ENCODE measurements at regions not wholly inside any gene's neighbourhood (a gene's known extent, or its start where the extent isn't known, plus 50 kb on each side); places are given as distances from the start of the nearest gene placed in this dataset.

GRCh38 chr12:34296143-34297041 is 274.1 kb downstream of the ALG10 start:
- no peaks in the 10 kb centered on the region for H3K27me3 ChIP-seq
- peak; percentile 9 for DNase-seq
- H3K4me3 ChIP-seq: no peak overlapping the region
- WGBS, 2 donors: 51 to 58% methylated on average over 30 of the region's 30 CpGs
- TF ChIP-seq POLR2A (IDR thresholded peaks at IDR 0.05): no peak
- TF ChIP-seq CTCF (IDR thresholded peaks at IDR 0.05): no peak
- H3K27ac ChIP-seq: no peak overlapping the region
- H3K4me1 ChIP-seq: no peaks in the 10 kb centered on the region
- H3K36me3 ChIP-seq (ENCODE audit: low read depth, missing control alignments): no peaks in the 10 kb centered on the region
- intact Hi-C loops (cut with DNase I; ENCODE audit: low total_unique reads): no loop called here
- H3K9me3 ChIP-seq: no peaks in the 10 kb centered on the region

- Histone ChIP-seq H3K27me3 (no peaks in the 10 kb centered on the region), H3K27ac (no peak overlapping the region), H3K9me3 (no peaks in the 10 kb centered on the region), H3K4me1 (no peaks in the 10 kb centered on the region), H3K36me3 (ENCODE audit: low read depth, missing control alignments) (no peaks in the 10 kb centered on the region), H3K4me3 (no peak overlapping the region)
- no peak for TF ChIP-seq CTCF (IDR thresholded peaks at IDR 0.05)
- TF ChIP-seq POLR2A (IDR thresholded peaks at IDR 0.05): no peak
- 45 to 47% methylated on average over 18 of the region's 18 CpGs for WGBS, 2 donors
- intact Hi-C loops (cut with DNase I; ENCODE audit: low total_unique reads): no loop called here
- no peak for DNase-seq
Measured at GRCh38 chr12:34297126-34297789, 275.0 kb downstream of the ALG10 start.

GRCh38 chr12:34297790-34298164 is 275.5 kb downstream of the ALG10 start:
- no peak for DNase-seq
- H3K27ac ChIP-seq: no peak overlapping the region
- H3K9me3 ChIP-seq: no peaks in the 10 kb centered on the region
- WGBS, 2 donors: 55 to 59% methylated on average over 9 of the region's 9 CpGs
- H3K4me3 ChIP-seq: no peak overlapping the region
- no peaks in the 10 kb centered on the region for H3K27me3 ChIP-seq
- H3K4me1 ChIP-seq: no peaks in the 10 kb centered on the region
- no peaks in the 10 kb centered on the region for H3K36me3 ChIP-seq (ENCODE audit: low read depth, missing control alignments)
- intact Hi-C loops (cut with DNase I; ENCODE audit: low total_unique reads): no loop called here
- TF ChIP-seq POLR2A (IDR thresholded peaks at IDR 0.05) (no peak), CTCF (IDR thresholded peaks at IDR 0.05) (no peak)

- Histone ChIP-seq H3K27me3 (no peaks in the 10 kb centered on the region), H3K4me1 (no peaks in the 10 kb centered on the region), H3K9me3 (no peaks in the 10 kb centered on the region), H3K36me3 (ENCODE audit: low read depth, missing control alignments) (no peaks in the 10 kb centered on the region), H3K4me3 (no peak overlapping the region), H3K27ac (no peak overlapping the region)
- intact Hi-C loops (cut with DNase I; ENCODE audit: low total_unique reads): no loop called here
- DNase-seq: no peak
- TF ChIP-seq CTCF (IDR thresholded peaks at IDR 0.05): no peak
- no peak for TF ChIP-seq POLR2A (IDR thresholded peaks at IDR 0.05)
- WGBS, 2 donors: 46 to 53% methylated on average over 28 of the region's 28 CpGs
Measured at GRCh38 chr12:34298176-34298970, 276.1 kb downstream of the ALG10 start.

All from testis (tissue), 2 donors.